Cerebellar nuclear complex (tissue), 1 donor: ENCODE measurements at regions not wholly inside any gene's neighbourhood (a gene's known extent, or its start where the extent isn't known, plus 50 kb on each side); places are given as distances from the start of the nearest gene placed in this dataset.
A peak's percentile ranks its signal among the peaks of the same experiment; 100 is the strongest.

Source experiments
- DNase-seq, 2 experiments: peaks; one replicate each; lab custom pipeline; 2025; lab: John Stamatoyannopoulos, UW

- no peak for DNase-seq
These were observed 80.6 kb upstream of the PAK5 start for GRCh38 chr20:9919271-9920014.

GRCh38 chr20:9918348-9918747, 79.5 kb upstream of the PAK5 start:
- DNase-seq, result no peak

- peak in 1 of 2 experiments; percentile 1 for DNase-seq
These were observed 77.9 kb upstream of the PAK5 start for GRCh38 chr20:9916761-9917160.

- peak in 1 of 2 experiments; percentile 22 for DNase-seq
These were observed 74.1 kb upstream of the PAK5 start for GRCh38 chr20:9912858-9913434.

GRCh38 chr20:9912290-9912689, 73.4 kb upstream of the PAK5 start:
- no peak for DNase-seq

- DNase-seq, result no peak
These were observed 72.6 kb upstream of the PAK5 start for GRCh38 chr20:9911519-9911918.

GRCh38 chr20:9909167-9909566, 70.3 kb upstream of the PAK5 start:
- no peak for DNase-seq

GRCh38 chr20:9903048-9903655, 64.3 kb upstream of the PAK5 start:
- no peak for DNase-seq

- DNase-seq, result no peak
These were observed 50.5 kb upstream of the PAK5 start for GRCh38 chr20:9889270-9889981.
